ENCODE measurements at regions not wholly inside any gene's neighbourhood (a gene's known extent, or its start where the extent isn't known, plus 50 kb on each side); places are given as distances from the start of the nearest gene placed in this dataset.

DNA sequence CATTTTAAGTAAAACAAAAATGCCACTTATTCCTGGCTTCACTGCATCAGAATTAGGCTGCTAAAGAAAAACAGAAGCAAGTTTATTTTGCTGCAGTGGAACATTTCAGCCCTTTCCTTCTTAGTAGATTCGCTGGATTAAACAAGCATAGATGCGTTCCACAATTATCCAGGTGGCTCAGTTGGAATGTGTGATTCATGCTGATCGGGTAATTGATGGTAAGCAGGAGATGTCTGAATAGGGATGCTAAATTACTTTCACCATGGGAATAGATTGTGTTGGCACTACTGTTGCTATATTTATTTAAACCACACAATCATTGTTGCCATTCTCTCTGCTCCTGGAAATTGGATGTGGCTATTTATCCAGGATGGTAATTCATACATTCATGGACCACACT, 440.1 kb upstream of the DDI1 start:
- no peaks in the 10 kb centered on the region for H3K36me3 ChIP-seq (ENCODE audit: low read depth, low read length)
- intact Hi-C loops (cut with micrococcal nuclease): no loop called here
- H3K4me1 ChIP-seq (ENCODE audit: insufficient read depth, low read length): no peaks in the 10 kb centered on the region
- BruUV-seq (replicated peaks): no TSS peak
- ChIA-PET CTCF (no interaction called here), POLR2A (ENCODE audit: unreplicated experiment) (no interaction called here)
- H3K4me2 ChIP-seq (ENCODE audit: low read length): no peak overlapping the region
- H3K4me3 ChIP-seq (ENCODE audit: low read length): no peak overlapping the region
- H3K9me3 ChIP-seq (ENCODE audit: low read length): no peaks in the 10 kb centered on the region
- peak; percentile 14 for DNase-seq
- H3F3A ChIP-seq (ENCODE audit: low read length, unreplicated experiment): no peaks in the 10 kb centered on the region
- H3K79me2 ChIP-seq (ENCODE audit: low read length): no peaks in the 10 kb centered on the region
- H4K20me1 ChIP-seq (ENCODE audit: low read length): no peaks in the 10 kb centered on the region
- no peak overlapping the region for H3K9ac ChIP-seq (ENCODE audit: low read length)
- ATAC-seq: no peak
- TF ChIP-seq EZH2phosphoT487 (IDR thresholded peaks at IDR 0.05; ENCODE audit: borderline replicate concordance, low read length) (no peak), EZH2 (IDR thresholded peaks at IDR 0.05; ENCODE audit: low read length, unreplicated experiment) (no peak)
- TF ChIP-seq, protein P1, sequence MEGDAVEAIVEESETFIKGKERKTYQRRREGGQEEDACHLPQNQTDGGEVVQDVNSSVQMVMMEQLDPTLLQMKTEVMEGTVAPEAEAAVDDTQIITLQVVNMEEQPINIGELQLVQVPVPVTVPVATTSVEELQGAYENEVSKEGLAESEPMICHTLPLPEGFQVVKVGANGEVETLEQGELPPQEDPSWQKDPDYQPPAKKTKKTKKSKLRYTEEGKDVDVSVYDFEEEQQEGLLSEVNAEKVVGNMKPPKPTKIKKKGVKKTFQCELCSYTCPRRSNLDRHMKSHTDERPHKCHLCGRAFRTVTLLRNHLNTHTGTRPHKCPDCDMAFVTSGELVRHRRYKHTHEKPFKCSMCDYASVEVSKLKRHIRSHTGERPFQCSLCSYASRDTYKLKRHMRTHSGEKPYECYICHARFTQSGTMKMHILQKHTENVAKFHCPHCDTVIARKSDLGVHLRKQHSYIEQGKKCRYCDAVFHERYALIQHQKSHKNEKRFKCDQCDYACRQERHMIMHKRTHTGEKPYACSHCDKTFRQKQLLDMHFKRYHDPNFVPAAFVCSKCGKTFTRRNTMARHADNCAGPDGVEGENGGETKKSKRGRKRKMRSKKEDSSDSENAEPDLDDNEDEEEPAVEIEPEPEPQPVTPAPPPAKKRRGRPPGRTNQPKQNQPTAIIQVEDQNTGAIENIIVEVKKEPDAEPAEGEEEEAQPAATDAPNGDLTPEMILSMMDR (conservative IDR thresholded peaks at IDR 0.05; ENCODE audit: low read depth, low read length): no peak
- H2AFZ ChIP-seq (ENCODE audit: low read length): no peak overlapping the region
- H3K27me3 ChIP-seq (ENCODE audit: low read length): no peaks in the 10 kb centered on the region
- H3K27ac ChIP-seq (ENCODE audit: low read length): no peak overlapping the region
- no peaks in the 10 kb centered on the region for H3K9me2 ChIP-seq (replicated peaks; ENCODE audit: low read length)

- Histone ChIP-seq H3K4me3 (ENCODE audit: low read length) (no peak overlapping the region), H3K9ac (ENCODE audit: low read length) (no peak overlapping the region), H3K27me3 (ENCODE audit: low read length) (no peaks in the 10 kb centered on the region), H3K9me2 (replicated peaks; ENCODE audit: low read length) (no peaks in the 10 kb centered on the region), H3K79me2 (ENCODE audit: low read length) (no peaks in the 10 kb centered on the region), H3K9me3 (ENCODE audit: low read length) (no peaks in the 10 kb centered on the region), H3K4me1 (ENCODE audit: insufficient read depth, low read length) (no peaks in the 10 kb centered on the region), H3K36me3 (ENCODE audit: low read depth, low read length) (no peaks in the 10 kb centered on the region), H3K4me2 (ENCODE audit: low read length) (no peak overlapping the region), H2AFZ (ENCODE audit: low read length) (no peak overlapping the region), H3K27ac (ENCODE audit: low read length) (no peak overlapping the region), H4K20me1 (ENCODE audit: low read length) (no peaks in the 10 kb centered on the region), H3F3A (ENCODE audit: low read length, unreplicated experiment) (no peaks in the 10 kb centered on the region)
- TF ChIP-seq, protein P1 (conservative IDR thresholded peaks at IDR 0.05; ENCODE audit: low read depth, low read length): peak; percentile 98
- TF ChIP-seq EZH2 (IDR thresholded peaks at IDR 0.05; ENCODE audit: low read length, unreplicated experiment): no peak
- BruUV-seq (replicated peaks): no TSS peak
- ChIA-PET POLR2A (ENCODE audit: unreplicated experiment) (no interaction called here), CTCF (interaction anchor here (0.6 kb wide), 1 partner anchor 15 kb away, joined by 4 read pairs; no protein-coding TSS in a partner anchor)
- intact Hi-C loops (cut with micrococcal nuclease): loop anchor here (1.0 to 5.0 kb wide), 6 partner anchors 54 to 399 kb away; no protein-coding TSS in a partner anchor
- ATAC-seq: peak; percentile 94
- peak; percentile 88 for DNase-seq
Observed at GRCh38 chr11:103601225-103601846, 435.1 kb upstream of the DDI1 start.

DNA sequence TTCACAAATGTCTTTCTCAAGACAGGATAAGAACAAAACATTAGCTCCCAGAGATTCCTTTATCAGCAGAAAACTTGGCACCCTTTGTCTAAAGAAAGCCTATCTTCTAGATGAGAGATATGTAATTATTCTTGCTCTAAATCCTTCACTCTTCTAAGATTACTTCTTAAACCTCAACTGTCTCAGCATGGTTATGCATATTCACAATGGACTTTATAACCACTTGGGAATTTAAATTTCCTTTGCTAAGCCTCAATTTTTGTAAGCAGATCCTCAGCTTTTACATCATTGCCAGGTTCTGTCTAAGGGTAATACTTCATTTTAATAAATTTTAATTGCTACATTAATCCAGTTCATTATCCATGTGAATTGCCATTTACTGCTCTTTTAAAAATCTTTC, 433.6 kb upstream of the DDI1 start:
- Histone ChIP-seq H3F3A (ENCODE audit: low read length, unreplicated experiment) (no peaks in the 10 kb centered on the region), H3K9me2 (replicated peaks; ENCODE audit: low read length) (no peaks in the 10 kb centered on the region), H3K4me3 (ENCODE audit: low read length) (no peak overlapping the region), H3K27me3 (ENCODE audit: low read length) (no peaks in the 10 kb centered on the region), H3K79me2 (ENCODE audit: low read length) (no peaks in the 10 kb centered on the region), H2AFZ (ENCODE audit: low read length) (peak overlapping the region; percentile 10; the same call in 1 of the 2 replicates), H4K20me1 (ENCODE audit: low read length) (no peaks in the 10 kb centered on the region), H3K36me3 (ENCODE audit: low read depth, low read length) (no peaks in the 10 kb centered on the region), H3K27ac (ENCODE audit: low read length) (no peak overlapping the region), H3K9me3 (ENCODE audit: low read length) (no peaks in the 10 kb centered on the region), H3K9ac (ENCODE audit: low read length) (no peak overlapping the region), H3K4me1 (ENCODE audit: insufficient read depth, low read length) (no peaks in the 10 kb centered on the region), H3K4me2 (ENCODE audit: low read length) (0 out of 2 replicates have a peak overlapping the region, but pooled peaks have one; percentile 15)
- ATAC-seq (no peak), DNase-seq (no peak)
- intact Hi-C loops (cut with micrococcal nuclease): loop anchor here (5.0 kb wide), 2 partner anchors 56 to 121 kb away; no protein-coding TSS in a partner anchor
- POLR2A ChIA-PET (ENCODE audit: unreplicated experiment): no interaction called here
- TF ChIP-seq, protein P1 (conservative IDR thresholded peaks at IDR 0.05; ENCODE audit: low read depth, low read length): no peak
- TF ChIP-seq EZH2phosphoT487 (IDR thresholded peaks at IDR 0.05; ENCODE audit: borderline replicate concordance, low read length) (no peak), EZH2 (IDR thresholded peaks at IDR 0.05; ENCODE audit: low read length, unreplicated experiment) (no peak)
- BruUV-seq (replicated peaks): no TSS peak
- CTCF ChIA-PET: interaction anchor here (1.1 kb wide), 1 partner anchor 264 kb away, joined by 6 read pairs; no protein-coding TSS in a partner anchor
